AG08396 (cell line): ENCODE measurements at regions not wholly inside any gene's neighbourhood (a gene's known extent, or its start where the extent isn't known, plus 50 kb on each side); places are given as distances from the start of the nearest gene placed in this dataset.

Experiments used
- DNase-seq: peaks from one replicate; pipeline ENCODE4 v3.0.0; 2012; ENCODE audit warnings: low spot score, mixed read lengths

- no peak for DNase-seq
Measured at GRCh38 chr14:106812788-106813476, 1286.5 kb downstream of the TMEM121 start.

- no peak for DNase-seq
Measured at GRCh38 chr14:106813477-106813823, 1287.1 kb downstream of the TMEM121 start.

- no peak for DNase-seq
Measured at GRCh38 chr14:106820119-106820518, 1293.7 kb downstream of the TMEM121 start.

- DNase-seq = no peak
Measured at GRCh38 chr14:106821119-106821518, 1294.7 kb downstream of the TMEM121 start.

GRCh38 chr14:106822905-106823304 is 1296.5 kb downstream of the TMEM121 start:
- DNase-seq = no peak

- DNase-seq = no peak
Measured at GRCh38 chr14:106823552-106823951, 1297.2 kb downstream of the TMEM121 start.

GRCh38 chr14:106826833-106827369 is 1300.5 kb downstream of the TMEM121 start:
- no peak for DNase-seq

- DNase-seq = no peak
Measured at GRCh38 chr14:106831322-106831720, 1304.9 kb downstream of the TMEM121 start.

GRCh38 chr14:106837870-106838269 is 1311.5 kb downstream of the TMEM121 start:
- no peak for DNase-seq

- no peak for DNase-seq
Measured at GRCh38 chr14:106838991-106839769, 1312.8 kb downstream of the TMEM121 start.

- no peak for DNase-seq
Measured at GRCh38 chr14:106840258-106840657, 1313.9 kb downstream of the TMEM121 start.

GRCh38 chr14:106840991-106841390 is 1314.6 kb downstream of the TMEM121 start:
- DNase-seq = no peak

- no peak for DNase-seq
Measured at GRCh38 chr14:106841701-106842100, 1315.3 kb downstream of the TMEM121 start.

- DNase-seq = no peak
Measured at GRCh38 chr14:106842687-106843086, 1316.3 kb downstream of the TMEM121 start.

GRCh38 chr14:106843386-106843785 is 1317.0 kb downstream of the TMEM121 start:
- no peak for DNase-seq

GRCh38 chr14:106843951-106844483 is 1317.6 kb downstream of the TMEM121 start:
- peak; percentile 13 for DNase-seq

- no peak for DNase-seq
Measured at GRCh38 chr14:106844608-106845285, 1318.4 kb downstream of the TMEM121 start.

GRCh38 chr14:106845286-106846087 is 1319.1 kb downstream of the TMEM121 start:
- no peak for DNase-seq

GRCh38 chr14:106846218-106846617 is 1319.8 kb downstream of the TMEM121 start:
- no peak for DNase-seq

GRCh38 chr14:106848330-106849121 is 1322.1 kb downstream of the TMEM121 start:
- no peak for DNase-seq
